ENCODE measurements at regions not wholly inside any gene's neighbourhood (a gene's known extent, or its start where the extent isn't known, plus 50 kb on each side); places are given as distances from the start of the nearest gene placed in this dataset.

DNA sequence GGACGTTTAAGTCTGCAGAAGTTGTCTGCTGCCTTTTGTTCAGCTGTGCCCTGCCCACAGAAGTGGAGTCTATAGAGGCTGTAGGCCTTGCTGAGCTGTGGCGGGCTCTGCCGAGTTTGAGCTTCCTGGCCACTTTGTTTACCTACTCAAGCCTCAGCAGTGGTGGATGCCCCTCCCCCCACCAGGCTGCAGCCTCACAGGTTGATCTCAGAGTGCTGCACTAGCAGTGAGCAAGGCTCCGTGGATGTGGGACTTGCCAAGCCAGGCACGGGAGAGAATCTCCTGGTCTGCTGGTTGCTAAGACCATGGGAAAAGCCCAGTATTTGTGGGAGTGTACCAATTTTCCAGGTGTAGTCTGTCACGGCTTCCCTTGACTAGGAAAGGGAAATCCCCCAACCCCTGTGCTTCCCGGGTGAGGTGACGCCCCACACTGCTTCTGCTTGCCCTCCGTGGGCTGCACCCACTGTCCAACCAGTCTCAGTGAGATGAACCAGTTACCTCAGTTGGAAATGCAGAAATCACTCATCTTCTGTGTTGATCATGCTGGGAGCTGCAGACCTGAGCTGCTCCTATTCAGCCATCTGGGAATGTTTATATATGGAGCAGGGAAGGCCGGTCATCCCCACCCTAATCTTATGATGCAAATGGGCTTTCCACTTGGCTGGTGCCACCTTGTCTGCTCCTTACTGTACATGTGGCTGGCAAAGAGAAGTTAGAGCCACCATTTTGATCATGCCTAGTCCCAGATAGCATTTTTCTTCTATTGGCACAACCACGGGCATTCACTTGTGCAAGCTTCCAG is 156.9 kb upstream of the ITGA6 start:
- no peak for TF ChIP-seq EZH2 (IDR thresholded peaks at IDR 0.05; ENCODE audit: borderline replicate concordance, low read depth, low read length, severe bottlenecking)
- TF ChIP-seq, protein P1, sequence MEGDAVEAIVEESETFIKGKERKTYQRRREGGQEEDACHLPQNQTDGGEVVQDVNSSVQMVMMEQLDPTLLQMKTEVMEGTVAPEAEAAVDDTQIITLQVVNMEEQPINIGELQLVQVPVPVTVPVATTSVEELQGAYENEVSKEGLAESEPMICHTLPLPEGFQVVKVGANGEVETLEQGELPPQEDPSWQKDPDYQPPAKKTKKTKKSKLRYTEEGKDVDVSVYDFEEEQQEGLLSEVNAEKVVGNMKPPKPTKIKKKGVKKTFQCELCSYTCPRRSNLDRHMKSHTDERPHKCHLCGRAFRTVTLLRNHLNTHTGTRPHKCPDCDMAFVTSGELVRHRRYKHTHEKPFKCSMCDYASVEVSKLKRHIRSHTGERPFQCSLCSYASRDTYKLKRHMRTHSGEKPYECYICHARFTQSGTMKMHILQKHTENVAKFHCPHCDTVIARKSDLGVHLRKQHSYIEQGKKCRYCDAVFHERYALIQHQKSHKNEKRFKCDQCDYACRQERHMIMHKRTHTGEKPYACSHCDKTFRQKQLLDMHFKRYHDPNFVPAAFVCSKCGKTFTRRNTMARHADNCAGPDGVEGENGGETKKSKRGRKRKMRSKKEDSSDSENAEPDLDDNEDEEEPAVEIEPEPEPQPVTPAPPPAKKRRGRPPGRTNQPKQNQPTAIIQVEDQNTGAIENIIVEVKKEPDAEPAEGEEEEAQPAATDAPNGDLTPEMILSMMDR (IDR thresholded peaks at IDR 0.05; ENCODE audit: borderline replicate concordance, extremely low read depth, low read length, poor library complexity, severe bottlenecking) = no peak
- Histone ChIP-seq H3K4me3 (ENCODE audit: low read depth in 1 of 2, low read length in 2 of 2) (no peak overlapping the region), H3K9me3 (ENCODE audit: insufficient read depth, low read length, severe bottlenecking) (no peaks in the 10 kb centered on the region), H3K79me2 (ENCODE audit: insufficient read depth, low read length) (no peaks in the 10 kb centered on the region), H4K20me1 (ENCODE audit: insufficient read depth, low read length) (no peaks in the 10 kb centered on the region), H3K36me3 (ENCODE audit: insufficient read depth, low read length) (no peaks in the 10 kb centered on the region), H3K27ac (ENCODE audit: low read length) (no peak overlapping the region), H3K4me2 (ENCODE audit: insufficient read depth, low read length) (no peak overlapping the region), H2AFZ (ENCODE audit: low read depth, low read length) (no peak overlapping the region), H3K9ac (ENCODE audit: low read depth, low read length) (no peak overlapping the region), H3K27me3 (ENCODE audit: insufficient read depth, low read length, poor library complexity) (no peaks in the 10 kb centered on the region), H3K4me1 (ENCODE audit: insufficient read depth, low read length) (peaks cover 10% of the 10 kb centered on the region)
- ATAC-seq (ENCODE audit: insufficient read depth, low read depth) = no peak
- peak; percentile 24 for DNase-seq

DNA sequence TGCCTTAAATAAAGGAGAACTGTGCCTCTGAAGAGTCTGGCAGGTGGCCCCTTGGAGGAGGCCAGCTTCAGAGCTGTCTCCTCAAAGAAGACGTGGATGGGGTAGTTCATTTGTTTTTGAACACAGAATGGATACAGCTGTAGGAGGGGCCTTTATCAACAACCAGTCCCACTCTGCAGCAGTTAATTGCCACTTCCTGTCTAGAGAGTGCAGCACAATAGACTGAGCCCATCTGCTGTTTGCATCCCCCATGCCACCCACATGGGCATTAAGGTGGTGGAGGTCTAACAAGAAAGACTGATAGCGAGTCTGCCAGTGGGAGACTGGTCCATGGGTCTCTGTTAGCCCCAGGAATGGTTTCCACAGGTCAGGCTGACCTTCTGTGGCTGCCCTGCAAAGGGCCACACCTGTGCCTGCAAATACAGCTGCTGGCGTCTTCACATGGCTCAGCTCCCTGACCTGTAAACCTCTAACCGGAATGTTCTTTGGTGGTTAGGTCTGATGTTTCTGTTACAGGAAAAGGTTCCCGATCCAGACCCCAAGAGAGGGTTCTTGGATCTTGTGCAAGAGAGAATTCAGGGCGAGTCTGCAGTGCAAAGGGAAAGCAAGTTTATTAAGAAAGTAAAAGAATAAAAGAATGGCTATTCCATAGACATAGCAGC is 153.3 kb upstream of the ITGA6 start:
- Histone ChIP-seq H3K4me2 (ENCODE audit: insufficient read depth, low read length) (no peak overlapping the region), H4K20me1 (ENCODE audit: insufficient read depth, low read length) (no peaks in the 10 kb centered on the region), H3K27ac (ENCODE audit: low read length) (no peak overlapping the region), H3K36me3 (ENCODE audit: insufficient read depth, low read length) (no peaks in the 10 kb centered on the region), H3K4me3 (ENCODE audit: low read depth in 1 of 2, low read length in 2 of 2) (no peak overlapping the region), H3K9ac (ENCODE audit: low read depth, low read length) (no peak overlapping the region), H3K4me1 (ENCODE audit: insufficient read depth, low read length) (peaks cover 10% of the 10 kb centered on the region), H3K9me3 (ENCODE audit: insufficient read depth, low read length, severe bottlenecking) (peaks cover 3% of the 10 kb centered on the region), H2AFZ (ENCODE audit: low read depth, low read length) (no peak overlapping the region), H3K79me2 (ENCODE audit: insufficient read depth, low read length) (no peaks in the 10 kb centered on the region), H3K27me3 (ENCODE audit: insufficient read depth, low read length, poor library complexity) (no peaks in the 10 kb centered on the region)
- no peak for TF ChIP-seq EZH2 (IDR thresholded peaks at IDR 0.05; ENCODE audit: borderline replicate concordance, low read depth, low read length, severe bottlenecking)
- TF ChIP-seq, protein P1 (IDR thresholded peaks at IDR 0.05; ENCODE audit: borderline replicate concordance, extremely low read depth, low read length, poor library complexity, severe bottlenecking) = no peak
- ATAC-seq (ENCODE audit: insufficient read depth, low read depth) (peak; percentile 98), DNase-seq (peak; percentile 48)

DNA sequence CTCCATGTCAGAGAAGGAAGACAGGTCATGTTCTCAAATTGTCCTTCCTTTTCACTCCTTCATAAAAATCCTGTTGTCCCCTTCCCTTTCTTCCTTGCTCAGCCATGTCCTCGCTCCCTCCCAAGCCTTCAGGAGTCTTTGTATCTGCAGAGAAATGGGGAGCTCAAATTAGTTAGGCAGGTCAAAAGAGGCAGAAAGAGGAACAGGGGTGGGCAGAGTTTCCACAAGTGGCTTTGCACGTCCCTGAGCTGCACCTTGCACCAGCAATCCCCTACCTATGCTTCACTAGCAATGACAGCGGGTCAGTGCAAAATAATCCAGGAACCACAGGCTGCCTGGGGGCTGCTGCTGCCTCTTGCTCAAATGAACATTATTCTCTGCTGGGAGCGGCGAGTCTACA is 152.1 kb upstream of the ITGA6 start:
- Histone ChIP-seq H4K20me1 (ENCODE audit: insufficient read depth, low read length) (no peaks in the 10 kb centered on the region), H3K9me3 (ENCODE audit: insufficient read depth, low read length, severe bottlenecking) (peaks cover 3% of the 10 kb centered on the region), H3K27ac (ENCODE audit: low read length) (no peak overlapping the region), H3K27me3 (ENCODE audit: insufficient read depth, low read length, poor library complexity) (no peaks in the 10 kb centered on the region), H3K4me3 (ENCODE audit: low read depth in 1 of 2, low read length in 2 of 2) (no peak overlapping the region), H2AFZ (ENCODE audit: low read depth, low read length) (0 out of 2 replicates have a peak overlapping the region, but pooled peaks have one; percentile 21), H3K4me1 (ENCODE audit: insufficient read depth, low read length) (peaks cover 10% of the 10 kb centered on the region), H3K4me2 (ENCODE audit: insufficient read depth, low read length) (no peak overlapping the region), H3K9ac (ENCODE audit: low read depth, low read length) (no peak overlapping the region), H3K79me2 (ENCODE audit: insufficient read depth, low read length) (no peaks in the 10 kb centered on the region), H3K36me3 (ENCODE audit: insufficient read depth, low read length) (no peaks in the 10 kb centered on the region)
- DNase-seq (no peak), ATAC-seq (ENCODE audit: insufficient read depth, low read depth) (no peak)
- TF ChIP-seq, protein P1 (IDR thresholded peaks at IDR 0.05; ENCODE audit: borderline replicate concordance, extremely low read depth, low read length, poor library complexity, severe bottlenecking) = no peak
- no peak for TF ChIP-seq EZH2 (IDR thresholded peaks at IDR 0.05; ENCODE audit: borderline replicate concordance, low read depth, low read length, severe bottlenecking)
